OCI-LY7 (cell line): ENCODE measurements at regions not wholly inside any gene's neighbourhood (a gene's known extent, or its start where the extent isn't known, plus 50 kb on each side); places are given as distances from the start of the nearest gene placed in this dataset.

Experiments used
- CTCF ChIP-seq: fragments of 200-600 bp; sonication (generic); conservative IDR thresholded peaks from 2 replicates; pipeline ENCODE4 v1.5.1; 2014; ENCODE audit warnings: mild to moderate bottlenecking, antibody characterized with exemption, low read length, moderate library complexity, mixed read lengths
- EZH2phosphoT487 ChIP-seq: fragments of 200-600 bp; sonication (generic); IDR thresholded peaks from 2 replicates; pipeline ENCODE4 v1.6.1; 2018; ENCODE audit warnings: low read depth, borderline replicate concordance, mild to moderate bottlenecking, mixed run types, antibody characterized with exemption, low read length, moderate library complexity, mixed read lengths

- no peak for TF ChIP-seq CTCF
- no peak for TF ChIP-seq EZH2phosphoT487
Observed at GRCh38 chr2:146990311-146991054, 854.3 kb upstream of the ACVR2A start.
